22Rv1 (cell line): ENCODE measurements at regions not wholly inside any gene's neighbourhood (a gene's known extent, or its start where the extent isn't known, plus 50 kb on each side); places are given as distances from the start of the nearest gene placed in this dataset.

Source experiments
- ZFX ChIP-seq: fragments of 450-650 bp; IDR thresholded peaks from 2 replicates; pipeline ENCODE4 v1.6.1; 2017; ENCODE audit warnings: antibody characterized with exemption, borderline replicate concordance
- TF ChIP-seq, protein P1 (sequence below): fragments of 450-650 bp; IDR thresholded peaks from 2 replicates; pipeline ENCODE4 v1.5.1; 2017; ENCODE audit warnings: mild to moderate bottlenecking

DNA sequence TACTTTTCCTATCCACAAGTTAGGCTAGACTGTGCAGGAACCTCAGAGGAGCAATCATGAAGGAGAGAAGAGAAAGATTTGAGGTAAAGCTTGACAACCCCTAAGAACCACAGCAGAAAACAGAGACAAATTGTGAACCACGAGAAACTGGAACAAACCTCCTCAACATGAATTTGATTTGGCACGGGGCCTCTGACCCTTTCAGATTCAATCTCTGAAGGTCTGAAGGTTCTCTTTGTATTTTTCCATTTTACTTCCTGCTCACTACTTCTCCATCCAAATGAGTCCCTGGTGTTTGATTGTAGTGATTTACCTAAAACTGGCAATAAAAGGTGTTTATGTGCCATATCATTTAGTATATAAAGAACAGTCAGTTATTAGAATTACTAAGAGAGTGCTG, 126.1 kb upstream of the STXBP5 start:
- TF ChIP-seq, protein P1, sequence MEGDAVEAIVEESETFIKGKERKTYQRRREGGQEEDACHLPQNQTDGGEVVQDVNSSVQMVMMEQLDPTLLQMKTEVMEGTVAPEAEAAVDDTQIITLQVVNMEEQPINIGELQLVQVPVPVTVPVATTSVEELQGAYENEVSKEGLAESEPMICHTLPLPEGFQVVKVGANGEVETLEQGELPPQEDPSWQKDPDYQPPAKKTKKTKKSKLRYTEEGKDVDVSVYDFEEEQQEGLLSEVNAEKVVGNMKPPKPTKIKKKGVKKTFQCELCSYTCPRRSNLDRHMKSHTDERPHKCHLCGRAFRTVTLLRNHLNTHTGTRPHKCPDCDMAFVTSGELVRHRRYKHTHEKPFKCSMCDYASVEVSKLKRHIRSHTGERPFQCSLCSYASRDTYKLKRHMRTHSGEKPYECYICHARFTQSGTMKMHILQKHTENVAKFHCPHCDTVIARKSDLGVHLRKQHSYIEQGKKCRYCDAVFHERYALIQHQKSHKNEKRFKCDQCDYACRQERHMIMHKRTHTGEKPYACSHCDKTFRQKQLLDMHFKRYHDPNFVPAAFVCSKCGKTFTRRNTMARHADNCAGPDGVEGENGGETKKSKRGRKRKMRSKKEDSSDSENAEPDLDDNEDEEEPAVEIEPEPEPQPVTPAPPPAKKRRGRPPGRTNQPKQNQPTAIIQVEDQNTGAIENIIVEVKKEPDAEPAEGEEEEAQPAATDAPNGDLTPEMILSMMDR = no peak
- no peak for TF ChIP-seq ZFX
